Heart left ventricle (tissue), 13 donors: ENCODE measurements at regions not wholly inside any gene's neighbourhood (a gene's known extent, or its start where the extent isn't known, plus 50 kb on each side); places are given as distances from the start of the nearest gene placed in this dataset.

ENCODE experiments used
- CTCF ChIP-seq, 12 donors: fragments of 200-600 bp; sonication (generic) in 4 of 12; IDR thresholded peaks; one replicate each; pipeline versions ENCODE4 v1.5.0 to v1.8.0; 2018 to 2022; ENCODE audit warnings: antibody characterized with exemption in 12 of 12, mild to moderate bottlenecking in 5 of 12
- POLR2A ChIP-seq, 2 donors: fragments of 450-650 bp; IDR thresholded peaks; one replicate each; pipeline ENCODE4 v1.6.1; 2017; ENCODE audit warnings: antibody characterized with exemption in 2 of 2, mild to moderate bottlenecking in 2 of 2, moderate library complexity in 2 of 2
- donor health status: ischemic (EF 13 %, LVEDD 7.1; RV severe dilation, severe dysfunction).
- donor health status: DM: no; HTN: yes; CAD: no.
- donor health status: DM: no; HTN: no; CAD: no.
- donor health status: ischemic (EF 25% LVEDD 6.9; RV normal size, moderate dysfunction).
- donor health status: ischemic (EF 25% LVEDD 5.7; RV mildly dilated, moderate dysfunction).
- donor health status: ischemic (EF 35%, LVEDD 5.7; RV mildly dilated, moderate dysfunction).
- donor health status: nonischemic (EF 11% LVEDD 7.7; RV severe dilation, severe dysfunction).
- donor health status: DM: yes; HTN: yes; CAD: no.
- donor health status: PGD.
- donor health status: ischemic (EF 29% LVEDD 5.4; RV normal size, mild dysfunction).
- donor health status: nonischemic (EF 23%, LVEDD 6.1; RV moderate dilation, normal function).

- TF ChIP-seq POLR2A (IDR thresholded peaks at IDR 0.05) (no peak), CTCF (IDR thresholded peaks at IDR 0.05) (no peak)
These were observed 211.0 kb downstream of the SH3BP4 start for GRCh38 chr2:235162837-235163197.
